ENCODE measurements at regions not wholly inside any gene's neighbourhood (a gene's known extent, or its start where the extent isn't known, plus 50 kb on each side); places are given as distances from the start of the nearest gene placed in this dataset.

GRCh38 chr9:134224567-134225093 lies 60.3 kb upstream of the RNU6ATAC start (continued):
- no peak for TF ChIP-seq BCL3 (IDR thresholded peaks at IDR 0.05; ENCODE audit: borderline replicate concordance, insufficient read depth, low read depth, low read length, poor library complexity, severe bottlenecking)
- no peak for TF ChIP-seq HDGF (IDR thresholded peaks at IDR 0.05)
- no peak for TF ChIP-seq NFYA (IDR thresholded peaks at IDR 0.05; ENCODE audit: borderline replicate concordance, low read depth, low read length)
- no peak for TF ChIP-seq CREM (IDR thresholded peaks at IDR 0.05; ENCODE audit: low read depth)

GRCh38 chr9:134225186-134225585 lies 60.8 kb upstream of the RNU6ATAC start:
- WGBS (ENCODE audit: insufficient coverage, insufficient replicate concordance, low lambda C conversion rate, missing lambda C conversion rate) = 30% methylated on average over 8 of the region's 8 CpGs
- SMC1A ChIA-PET (ENCODE audit: uncharacterized antibody, unreplicated experiment) = no interaction called here
- ATAC-seq = no peak

More at GRCh38 chr9:134225186-134225585, 60.8 kb upstream of the RNU6ATAC start:
- in situ Hi-C loops (cut with MboI) = no loop called here
- Histone ChIP-seq H3K4me1 (ENCODE audit: control insufficient read depth, insufficient read depth, low read length) (no peaks in the 10 kb centered on the region), H3K4me3 (no peak overlapping the region), H4K20me1 (ENCODE audit: control insufficient read depth, insufficient read depth) (no peaks in the 10 kb centered on the region), H2AFZ (ENCODE audit: control insufficient read depth, low read depth, low read length) (no peak overlapping the region), H3K9ac (ENCODE audit: control insufficient read depth, insufficient read depth, low read length) (no peak overlapping the region), H3K9me3 (replicated peaks; ENCODE audit: control insufficient read depth, insufficient read depth, low read length) (no peaks in the 10 kb centered on the region), H3K27ac (ENCODE audit: control insufficient read depth, insufficient read depth) (no peak overlapping the region), H3K79me2 (ENCODE audit: control insufficient read depth, insufficient read depth, low read length) (no peaks in the 10 kb centered on the region), H3K27me3 (replicated peaks in 1 of 2; ENCODE audit: control insufficient read depth in 2 of 2, insufficient read depth in 2 of 2, low read length in 1 of 2) (peaks cover 0 to 2% of the 10 kb centered on the region in 2 experiments; a peak in 1 of 4 replicates), H3K4me2 (ENCODE audit: control insufficient read depth, insufficient read depth) (no peak overlapping the region), H3K36me3 (ENCODE audit: control insufficient read depth in 2 of 2, insufficient read depth in 2 of 2, low read length in 1 of 2) (no peaks in the 10 kb centered on the region)
- no TSS peak for BruUV-seq (replicated peaks)
- TF ChIP-seq STAT3 (IDR thresholded peaks at IDR 0.05; ENCODE audit: low read depth, low read length) (no peak), CREM (IDR thresholded peaks at IDR 0.05; ENCODE audit: low read depth) (no peak)
- ChIA-PET CTCF (no interaction called here), POLR2A (no interaction called here), RAD21 (ENCODE audit: unreplicated experiment) (no interaction called here)
- intact Hi-C loops (cut with micrococcal nuclease; ENCODE audit: unreplicated experiment) = no loop called here
- FAIRE-seq (no peak), DNase-seq (ENCODE audit: low read depth, low spot score) (no peak)

Measured in GM12878 (cell line).